ENCODE measurements at regions not wholly inside any gene's neighbourhood (a gene's known extent, or its start where the extent isn't known, plus 50 kb on each side); places are given as distances from the start of the nearest gene placed in this dataset.

DNA sequence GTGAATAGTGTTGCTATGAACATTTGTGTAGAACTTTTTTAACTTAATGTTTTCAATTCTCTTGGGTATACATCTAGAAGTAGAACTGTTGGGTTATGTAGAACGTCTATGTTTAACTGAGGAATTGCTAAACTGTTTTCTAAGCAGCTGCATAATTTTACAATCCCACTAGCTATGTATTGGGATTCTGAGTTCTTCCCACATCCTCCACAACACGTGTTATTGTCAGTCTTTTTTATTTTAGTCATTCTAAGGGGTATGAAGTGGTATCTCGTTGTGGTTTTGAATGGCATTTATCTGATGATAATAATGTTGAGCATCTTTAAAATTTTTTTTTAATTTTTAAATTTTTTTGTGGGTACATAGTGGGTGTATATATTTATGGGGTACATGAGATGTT is 55.0 kb upstream of the NPHP3 start:
- TF ChIP-seq POLR2A (IDR thresholded peaks at IDR 0.05), result no peak
- TF ChIP-seq, protein P1, sequence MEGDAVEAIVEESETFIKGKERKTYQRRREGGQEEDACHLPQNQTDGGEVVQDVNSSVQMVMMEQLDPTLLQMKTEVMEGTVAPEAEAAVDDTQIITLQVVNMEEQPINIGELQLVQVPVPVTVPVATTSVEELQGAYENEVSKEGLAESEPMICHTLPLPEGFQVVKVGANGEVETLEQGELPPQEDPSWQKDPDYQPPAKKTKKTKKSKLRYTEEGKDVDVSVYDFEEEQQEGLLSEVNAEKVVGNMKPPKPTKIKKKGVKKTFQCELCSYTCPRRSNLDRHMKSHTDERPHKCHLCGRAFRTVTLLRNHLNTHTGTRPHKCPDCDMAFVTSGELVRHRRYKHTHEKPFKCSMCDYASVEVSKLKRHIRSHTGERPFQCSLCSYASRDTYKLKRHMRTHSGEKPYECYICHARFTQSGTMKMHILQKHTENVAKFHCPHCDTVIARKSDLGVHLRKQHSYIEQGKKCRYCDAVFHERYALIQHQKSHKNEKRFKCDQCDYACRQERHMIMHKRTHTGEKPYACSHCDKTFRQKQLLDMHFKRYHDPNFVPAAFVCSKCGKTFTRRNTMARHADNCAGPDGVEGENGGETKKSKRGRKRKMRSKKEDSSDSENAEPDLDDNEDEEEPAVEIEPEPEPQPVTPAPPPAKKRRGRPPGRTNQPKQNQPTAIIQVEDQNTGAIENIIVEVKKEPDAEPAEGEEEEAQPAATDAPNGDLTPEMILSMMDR (IDR thresholded peaks at IDR 0.05), result no peak

All from transverse colon (tissue), 3 donors.